Liver (tissue), 3 donors: ENCODE measurements at regions not wholly inside any gene's neighbourhood (a gene's known extent, or its start where the extent isn't known, plus 50 kb on each side); places are given as distances from the start of the nearest gene placed in this dataset.

Experiments
- ATF3 ChIP-seq: IDR thresholded peaks from 2 replicates; pipeline ENCODE4 v1.6.1; 2016; ENCODE audit warnings: antibody characterized with exemption
- EGR1 ChIP-seq, 2 donors: IDR thresholded peaks; 2 replicates each; pipeline ENCODE4 v1.6.1; 2016 to 2018; ENCODE audit warnings: antibody characterized with exemption in 2 of 2, low read depth in 2 of 2
- GABPA ChIP-seq, 2 donors: IDR thresholded peaks in 1 of 2; conservative IDR thresholded peaks in 1 of 2; 2 replicates each; pipeline ENCODE4 v1.6.1; 2016; ENCODE audit warnings: antibody characterized with exemption in 2 of 2, mild to moderate bottlenecking in 1 of 2, moderate library complexity in 1 of 2
- JUND ChIP-seq, 2 donors: IDR thresholded peaks; 2 replicates each; pipeline ENCODE4 v1.6.1; 2016; ENCODE audit warnings: antibody characterized with exemption in 2 of 2
- NR2F2 ChIP-seq: IDR thresholded peaks from 2 replicates; pipeline ENCODE4 v1.6.1; 2016; ENCODE audit warnings: antibody characterized with exemption
- RAD21 ChIP-seq, 2 donors: IDR thresholded peaks; 2 replicates each; pipeline ENCODE4 v1.6.1; 2016; ENCODE audit warnings: antibody characterized with exemption in 2 of 2, mild to moderate bottlenecking in 2 of 2
- RXRA ChIP-seq, 2 donors: IDR thresholded peaks; 2 replicates each; pipeline ENCODE4 v1.6.1; 2017 to 2018; ENCODE audit warnings: antibody characterized with exemption in 2 of 2, mild to moderate bottlenecking in 1 of 2
- TAF1 ChIP-seq: conservative IDR thresholded peaks from 2 replicates; pipeline ENCODE4 v1.6.1; 2016; ENCODE audit warnings: antibody characterized with exemption, mild to moderate bottlenecking
- YY1 ChIP-seq: IDR thresholded peaks from 2 replicates; pipeline ENCODE4 v1.6.1; 2016; ENCODE audit warnings: antibody characterized with exemption, mild to moderate bottlenecking
- TF ChIP-seq, protein P1 (sequence below): fragments of 150-350 bp; IDR thresholded peaks from 2 replicates; pipeline ENCODE4 v1.5.1; 2017; ENCODE audit warnings: improper control_type of control experiment, low read depth, low read length; ENCODE audit not compliant: missing input control
- TF ChIP-seq, protein P2 (sequence below): IDR thresholded peaks from 2 replicates; pipeline ENCODE4 v1.6.1; 2016; ENCODE audit warnings: antibody characterized with exemption
- TF ChIP-seq, protein P3 (sequence below): IDR thresholded peaks from 2 replicates; pipeline ENCODE4 v1.6.1; 2016; ENCODE audit warnings: antibody characterized with exemption
- donor health status: healthy.
- donor health status: healthy.

GRCh38 chr7:132002343-132002968 is 446.0 kb upstream of the PODXL start:
- TF ChIP-seq, protein P1, sequence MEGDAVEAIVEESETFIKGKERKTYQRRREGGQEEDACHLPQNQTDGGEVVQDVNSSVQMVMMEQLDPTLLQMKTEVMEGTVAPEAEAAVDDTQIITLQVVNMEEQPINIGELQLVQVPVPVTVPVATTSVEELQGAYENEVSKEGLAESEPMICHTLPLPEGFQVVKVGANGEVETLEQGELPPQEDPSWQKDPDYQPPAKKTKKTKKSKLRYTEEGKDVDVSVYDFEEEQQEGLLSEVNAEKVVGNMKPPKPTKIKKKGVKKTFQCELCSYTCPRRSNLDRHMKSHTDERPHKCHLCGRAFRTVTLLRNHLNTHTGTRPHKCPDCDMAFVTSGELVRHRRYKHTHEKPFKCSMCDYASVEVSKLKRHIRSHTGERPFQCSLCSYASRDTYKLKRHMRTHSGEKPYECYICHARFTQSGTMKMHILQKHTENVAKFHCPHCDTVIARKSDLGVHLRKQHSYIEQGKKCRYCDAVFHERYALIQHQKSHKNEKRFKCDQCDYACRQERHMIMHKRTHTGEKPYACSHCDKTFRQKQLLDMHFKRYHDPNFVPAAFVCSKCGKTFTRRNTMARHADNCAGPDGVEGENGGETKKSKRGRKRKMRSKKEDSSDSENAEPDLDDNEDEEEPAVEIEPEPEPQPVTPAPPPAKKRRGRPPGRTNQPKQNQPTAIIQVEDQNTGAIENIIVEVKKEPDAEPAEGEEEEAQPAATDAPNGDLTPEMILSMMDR: no peak
- TF ChIP-seq JUND (IDR thresholded peaks at IDR 0.05): no peak
- no peak for TF ChIP-seq RAD21 (IDR thresholded peaks at IDR 0.05)
- no peak for TF ChIP-seq RXRA (IDR thresholded peaks at IDR 0.05)
- TF ChIP-seq EGR1 (IDR thresholded peaks at IDR 0.05; ENCODE audit: low read depth in 2 of 2): no peak
- TF ChIP-seq TAF1: no peak
- TF ChIP-seq, protein P2, sequence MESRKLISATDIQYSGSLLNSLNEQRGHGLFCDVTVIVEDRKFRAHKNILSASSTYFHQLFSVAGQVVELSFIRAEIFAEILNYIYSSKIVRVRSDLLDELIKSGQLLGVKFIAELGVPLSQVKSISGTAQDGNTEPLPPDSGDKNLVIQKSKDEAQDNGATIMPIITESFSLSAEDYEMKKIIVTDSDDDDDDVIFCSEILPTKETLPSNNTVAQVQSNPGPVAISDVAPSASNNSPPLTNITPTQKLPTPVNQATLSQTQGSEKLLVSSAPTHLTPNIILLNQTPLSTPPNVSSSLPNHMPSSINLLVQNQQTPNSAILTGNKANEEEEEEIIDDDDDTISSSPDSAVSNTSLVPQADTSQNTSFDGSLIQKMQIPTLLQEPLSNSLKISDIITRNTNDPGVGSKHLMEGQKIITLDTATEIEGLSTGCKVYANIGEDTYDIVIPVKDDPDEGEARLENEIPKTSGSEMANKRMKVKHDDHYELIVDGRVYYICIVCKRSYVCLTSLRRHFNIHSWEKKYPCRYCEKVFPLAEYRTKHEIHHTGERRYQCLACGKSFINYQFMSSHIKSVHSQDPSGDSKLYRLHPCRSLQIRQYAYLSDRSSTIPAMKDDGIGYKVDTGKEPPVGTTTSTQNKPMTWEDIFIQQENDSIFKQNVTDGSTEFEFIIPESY: no peak
- TF ChIP-seq YY1: no peak
- no peak for TF ChIP-seq GABPA (IDR thresholded peaks at IDR 0.05 in 1 of 2, conservative IDR thresholded peaks at IDR 0.05 in 1 of 2)
- TF ChIP-seq, protein P3, sequence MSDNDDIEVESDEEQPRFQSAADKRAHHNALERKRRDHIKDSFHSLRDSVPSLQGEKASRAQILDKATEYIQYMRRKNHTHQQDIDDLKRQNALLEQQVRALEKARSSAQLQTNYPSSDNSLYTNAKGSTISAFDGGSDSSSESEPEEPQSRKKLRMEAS: no peak
- TF ChIP-seq ATF3: no peak
- TF ChIP-seq NR2F2: no peak
